ENCODE measurements at regions not wholly inside any gene's neighbourhood (a gene's known extent, or its start where the extent isn't known, plus 50 kb on each side); places are given as distances from the start of the nearest gene placed in this dataset.

GRCh38 chr2:176821350-176821749, 391.2 kb upstream of the HNRNPA3 start:
- TF ChIP-seq POLR2A (IDR thresholded peaks at IDR 0.05) = no peak
- peak in 2 of 3 experiments; percentile 5 to 9 for TF ChIP-seq CTCF (IDR thresholded peaks at IDR 0.05)
